Cardiac muscle cell (in vitro differentiated cells and primary cell): ENCODE measurements at regions not wholly inside any gene's neighbourhood (a gene's known extent, or its start where the extent isn't known, plus 50 kb on each side); places are given as distances from the start of the nearest gene placed in this dataset.

Source experiments
- DNase-seq, 2 donors: peaks; one replicate each; pipeline versions ENCODE4 v3.0.0 to v3.0.0-alpha.2; 2010 to 2017; ENCODE audit warnings: low read depth in 1 of 2, low spot score in 1 of 2
- H3K27ac ChIP-seq: fragments of 200-600 bp; sonication (generic); 2 replicates; pipeline ENCODE4 v1.5.1; 2016
- H3K27me3 ChIP-seq: fragments of 200-600 bp; sonication (generic); 2 replicates; pipeline ENCODE4 v1.6.0; 2016; ENCODE audit warnings: control low read depth
- H3K36me3 ChIP-seq: fragments of 200-600 bp; sonication (generic); 2 replicates; pipeline ENCODE4 v1.5.1; 2016; ENCODE audit warnings: control low read depth
- H3K4me1 ChIP-seq: fragments of 200-600 bp; sonication (generic); 2 replicates; pipeline ENCODE4 v1.8.1; 2017; ENCODE audit warnings: low read depth, mild to moderate bottlenecking, mixed run types
- H3K4me3 ChIP-seq: fragments of 200-600 bp; sonication (generic); 2 replicates; pipeline ENCODE4 v1.5.1; 2016; ENCODE audit warnings: mild to moderate bottlenecking
- H3K9me3 ChIP-seq: fragments of 200-600 bp; sonication (generic); 2 replicates; pipeline ENCODE4 v1.5.1; 2017; ENCODE audit warnings: low read depth, mild to moderate bottlenecking, control low read depth
- TF ChIP-seq, protein P1 (sequence below): IDR thresholded peaks from 2 replicates; pipeline ENCODE4 v1.5.1; 2012; ENCODE audit warnings: low read depth, mild to moderate bottlenecking, low read length

DNA sequence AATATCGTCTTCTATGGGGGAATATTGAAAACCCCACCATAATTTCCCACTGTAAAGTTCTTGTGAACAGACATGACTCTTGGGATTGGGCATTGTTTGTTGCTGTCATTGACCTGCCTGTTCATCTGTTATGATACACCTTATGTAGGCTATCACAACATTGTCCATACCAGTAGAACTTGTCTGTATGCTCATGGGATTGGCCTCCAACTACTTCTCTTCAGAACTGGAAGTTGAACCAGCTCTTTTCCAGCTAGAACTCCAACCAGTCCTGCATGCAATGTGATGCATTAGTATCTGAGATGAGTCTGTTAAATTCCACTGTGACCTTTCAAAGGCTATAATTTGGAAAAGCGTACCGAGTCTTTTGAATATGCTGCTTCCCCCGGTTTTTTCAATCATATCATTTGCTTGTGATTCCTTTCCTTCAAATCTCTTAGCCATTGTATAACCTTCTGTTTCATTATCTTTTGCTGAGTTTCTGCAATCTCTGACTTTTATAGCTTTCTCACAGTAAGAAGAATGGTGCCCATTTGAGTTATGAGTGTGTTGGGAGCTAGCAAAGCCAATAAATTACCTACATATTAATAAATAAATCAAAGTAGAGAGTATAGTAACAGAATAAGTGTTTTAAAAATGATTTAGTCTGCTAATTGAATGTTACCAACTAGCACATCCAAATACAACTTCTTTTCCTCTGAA, 101.9 kb downstream of the PLK2 start:
- H3K9me3 ChIP-seq = no peaks in the 10 kb centered on the region
- H3K27me3 ChIP-seq = no peaks in the 10 kb centered on the region
- no peak overlapping the region for H3K4me3 ChIP-seq
- H3K27ac ChIP-seq = no peak overlapping the region
- DNase-seq = no peak
- H3K4me1 ChIP-seq = peaks cover 3% of the 10 kb centered on the region
- no peaks in the 10 kb centered on the region for H3K36me3 ChIP-seq
- TF ChIP-seq, protein P1, sequence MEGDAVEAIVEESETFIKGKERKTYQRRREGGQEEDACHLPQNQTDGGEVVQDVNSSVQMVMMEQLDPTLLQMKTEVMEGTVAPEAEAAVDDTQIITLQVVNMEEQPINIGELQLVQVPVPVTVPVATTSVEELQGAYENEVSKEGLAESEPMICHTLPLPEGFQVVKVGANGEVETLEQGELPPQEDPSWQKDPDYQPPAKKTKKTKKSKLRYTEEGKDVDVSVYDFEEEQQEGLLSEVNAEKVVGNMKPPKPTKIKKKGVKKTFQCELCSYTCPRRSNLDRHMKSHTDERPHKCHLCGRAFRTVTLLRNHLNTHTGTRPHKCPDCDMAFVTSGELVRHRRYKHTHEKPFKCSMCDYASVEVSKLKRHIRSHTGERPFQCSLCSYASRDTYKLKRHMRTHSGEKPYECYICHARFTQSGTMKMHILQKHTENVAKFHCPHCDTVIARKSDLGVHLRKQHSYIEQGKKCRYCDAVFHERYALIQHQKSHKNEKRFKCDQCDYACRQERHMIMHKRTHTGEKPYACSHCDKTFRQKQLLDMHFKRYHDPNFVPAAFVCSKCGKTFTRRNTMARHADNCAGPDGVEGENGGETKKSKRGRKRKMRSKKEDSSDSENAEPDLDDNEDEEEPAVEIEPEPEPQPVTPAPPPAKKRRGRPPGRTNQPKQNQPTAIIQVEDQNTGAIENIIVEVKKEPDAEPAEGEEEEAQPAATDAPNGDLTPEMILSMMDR = no peak

DNA sequence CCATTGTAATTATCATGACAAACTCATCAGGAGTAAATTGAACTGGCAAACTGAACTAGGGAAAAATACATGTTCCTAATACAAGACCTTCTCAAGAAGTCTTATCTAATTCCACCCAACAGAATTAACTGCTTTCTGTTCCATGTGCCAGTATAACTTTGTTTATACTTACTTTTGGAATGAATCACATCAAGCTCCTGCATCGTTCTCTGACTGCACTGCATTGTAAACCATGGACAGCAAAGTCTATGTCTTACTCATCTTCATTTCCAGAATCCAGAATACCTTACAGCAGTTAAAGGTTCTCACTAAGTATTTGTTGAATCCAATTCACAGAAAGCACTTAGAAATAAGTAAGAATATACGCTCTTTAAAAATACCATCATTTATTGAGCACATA, 102.8 kb downstream of the PLK2 start:
- H3K4me1 ChIP-seq = peaks cover under 1% of the 10 kb centered on the region
- no peak overlapping the region for H3K4me3 ChIP-seq
- H3K36me3 ChIP-seq = no peaks in the 10 kb centered on the region
- no peak for DNase-seq
- H3K27ac ChIP-seq = no peak overlapping the region
- TF ChIP-seq, protein P1 = no peak
- no peaks in the 10 kb centered on the region for H3K27me3 ChIP-seq
- no peaks in the 10 kb centered on the region for H3K9me3 ChIP-seq

DNA sequence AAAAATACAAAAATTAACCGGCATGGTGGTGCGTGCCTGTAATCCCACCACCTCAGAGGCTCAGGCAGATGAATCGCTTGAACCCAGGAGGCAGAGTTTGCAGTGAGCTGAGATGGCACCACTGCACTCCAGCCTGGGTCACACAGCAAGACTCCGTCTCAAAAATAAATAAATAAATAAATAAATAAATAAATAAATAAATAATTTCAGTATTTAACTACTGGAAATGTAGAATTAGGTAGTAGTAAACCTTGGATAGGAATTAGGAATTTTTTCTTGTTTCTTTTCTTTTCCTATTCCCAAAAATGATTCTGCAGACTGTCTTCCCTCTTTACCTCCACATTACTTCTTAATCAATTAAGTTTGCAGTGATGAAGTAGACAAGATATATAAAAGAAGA, 103.2 kb downstream of the PLK2 start:
- Histone ChIP-seq H3K9me3 (no peaks in the 10 kb centered on the region), H3K36me3 (no peaks in the 10 kb centered on the region), H3K27ac (no peak overlapping the region), H3K27me3 (no peaks in the 10 kb centered on the region), H3K4me1 (no peaks in the 10 kb centered on the region), H3K4me3 (no peak overlapping the region)
- TF ChIP-seq, protein P1 = no peak
- no peak for DNase-seq

DNA sequence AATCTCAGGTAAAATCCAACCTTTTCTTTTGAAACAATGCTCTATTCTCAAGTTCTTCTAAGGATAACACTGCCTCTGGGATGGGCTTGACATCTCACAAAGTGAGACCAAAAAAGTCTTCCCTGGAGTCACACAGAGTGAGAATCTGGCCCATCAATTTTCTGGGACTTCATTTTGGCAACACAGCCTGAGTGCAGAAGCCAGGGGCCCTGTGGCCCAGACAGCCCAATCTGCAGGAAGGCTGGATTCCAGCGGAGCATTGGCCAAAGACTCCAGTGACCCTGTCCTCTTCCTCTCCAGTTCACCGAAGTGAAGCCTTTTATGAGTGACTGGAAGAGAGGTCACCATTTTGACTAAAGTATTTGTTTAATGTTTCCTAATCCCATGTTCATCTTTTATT, 105.1 kb downstream of the PLK2 start:
- DNase-seq = no peak
- no peaks in the 10 kb centered on the region for H3K27me3 ChIP-seq
- no peak overlapping the region for H3K4me3 ChIP-seq
- H3K36me3 ChIP-seq = no peaks in the 10 kb centered on the region
- H3K9me3 ChIP-seq = no peaks in the 10 kb centered on the region
- no peak overlapping the region for H3K27ac ChIP-seq
- H3K4me1 ChIP-seq = no peaks in the 10 kb centered on the region
- TF ChIP-seq, protein P1 = no peak

DNA sequence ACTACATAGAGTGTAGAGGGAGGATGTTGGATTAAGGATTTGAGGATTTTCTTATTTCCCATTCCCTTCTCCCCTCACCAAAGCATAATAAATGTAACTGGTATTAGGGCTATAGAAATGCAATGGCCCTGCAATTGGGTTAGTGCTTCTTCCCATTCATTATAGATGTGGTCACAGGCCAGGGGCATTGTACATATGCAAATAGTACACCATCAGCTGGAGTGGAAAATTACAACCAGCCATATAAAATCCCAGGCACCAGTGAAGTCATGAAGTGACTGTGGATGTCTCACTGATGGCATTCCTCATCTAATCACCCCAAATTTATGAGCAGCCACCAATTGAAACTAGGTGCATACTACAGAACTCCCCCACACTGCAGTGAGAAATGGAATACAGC, 105.9 kb downstream of the PLK2 start:
- no peaks in the 10 kb centered on the region for H3K4me1 ChIP-seq
- H3K27me3 ChIP-seq = no peaks in the 10 kb centered on the region
- no peak overlapping the region for H3K27ac ChIP-seq
- TF ChIP-seq, protein P1 = no peak
- no peak for DNase-seq
- H3K36me3 ChIP-seq = no peaks in the 10 kb centered on the region
- no peak overlapping the region for H3K4me3 ChIP-seq
- H3K9me3 ChIP-seq = no peaks in the 10 kb centered on the region

DNA sequence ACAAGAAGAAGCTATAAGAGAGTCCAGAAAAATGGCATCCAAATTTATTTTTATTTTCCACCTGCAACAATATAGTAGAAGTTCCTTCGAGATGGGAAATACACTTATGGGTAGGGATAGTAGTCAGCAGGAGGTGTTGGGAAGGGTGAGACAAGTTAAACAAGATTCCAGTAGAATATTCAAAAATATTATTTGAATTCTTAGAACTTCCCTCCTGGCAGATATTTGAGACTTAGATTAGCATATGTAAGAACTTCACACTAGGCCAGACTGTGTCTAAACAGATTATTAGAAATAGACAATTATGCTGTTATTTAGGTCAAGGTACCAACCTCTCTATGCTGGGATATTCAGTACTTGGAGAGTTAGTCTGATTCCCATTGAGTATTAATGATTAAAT, 108.7 kb downstream of the PLK2 start:
- DNase-seq = no peak
- Histone ChIP-seq H3K27ac (no peak overlapping the region), H3K27me3 (no peaks in the 10 kb centered on the region), H3K36me3 (no peaks in the 10 kb centered on the region), H3K4me1 (no peaks in the 10 kb centered on the region), H3K4me3 (no peak overlapping the region), H3K9me3 (no peaks in the 10 kb centered on the region)
- TF ChIP-seq, protein P1 = no peak
